SK-N-MC (cell line): ENCODE measurements at regions not wholly inside any gene's neighbourhood (a gene's known extent, or its start where the extent isn't known, plus 50 kb on each side); places are given as distances from the start of the nearest gene placed in this dataset.

Experiments
- EZH2 ChIP-seq: fragments of 200-600 bp; sonication (generic); IDR thresholded peaks from one replicate; pipeline ENCODE4 v1.6.1; 2017; ENCODE audit warnings: antibody characterized with exemption
- POLR2AphosphoS5 ChIP-seq: IDR thresholded peaks from 2 replicates; pipeline ENCODE4 v1.6.1; 2012; ENCODE audit warnings: mild to moderate bottlenecking, low read depth, low read length, borderline replicate concordance

DNA sequence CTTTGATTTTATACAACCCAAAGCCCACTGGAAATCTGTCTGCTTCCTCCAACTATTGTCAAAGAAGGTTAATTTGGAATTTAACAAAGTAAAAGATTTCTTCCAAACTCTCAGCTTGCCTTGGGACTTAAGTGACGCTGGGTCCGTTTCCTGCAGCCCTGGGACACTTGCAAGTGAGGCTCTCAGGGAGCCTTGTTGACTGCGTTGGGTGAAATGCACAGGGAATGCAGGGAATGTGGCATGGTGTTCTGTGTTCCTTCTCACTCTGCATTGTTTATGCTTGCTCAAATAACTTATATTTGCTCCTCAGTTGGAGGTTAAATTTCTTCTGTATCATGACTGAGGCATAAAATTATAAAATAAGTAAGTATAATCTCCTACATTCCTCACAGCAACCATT is 60.9 kb upstream of the TJP1 start:
- TF ChIP-seq EZH2 = no peak
- no peak for TF ChIP-seq POLR2AphosphoS5
